Activated CD4-positive, alpha-beta T cell treated with anti-CD3 and anti-CD28 coated beads, Interleukin-2, amount 10 ng/mL, durations not matched to agents 7 days and 5 days (primary cell): ENCODE measurements at regions not wholly inside any gene's neighbourhood (a gene's known extent, or its start where the extent isn't known, plus 50 kb on each side); places are given as distances from the start of the nearest gene placed in this dataset.
A peak's percentile ranks its signal among the peaks of the same experiment; 100 is the strongest.

Experiments
- CTCF ChIA-PET: fragments of 350-600 bp; sonication (Branson Sonifier 250); formaldehyde crosslinking; loops from one replicate; lab custom pipeline; 2021; ENCODE audit warnings: antibody characterized with exemption; lab: Charles Lee
- POLR2A ChIA-PET: fragments of 350-600 bp; sonication (Branson Sonifier 250); formaldehyde crosslinking; loops from one replicate; lab custom pipeline; 2021; ENCODE audit warnings: antibody characterized with exemption; lab: Charles Lee
- DNase-seq: peaks from one replicate; pipeline ENCODE4 v3.0.0-alpha.2; 2020
- H3K27ac Mint-ChIP-seq: one replicate; pipeline ENCODE4 v1.8.0; 2021; ENCODE audit warnings: mild to moderate bottlenecking, moderate library complexity, mixed read lengths
- H3K27me3 Mint-ChIP-seq: one replicate; pipeline ENCODE4 v1.8.0; 2021; ENCODE audit warnings: mixed read lengths
- H3K36me3 Mint-ChIP-seq: one replicate; pipeline ENCODE4 v1.8.0; 2021; ENCODE audit warnings: low read depth, mixed read lengths
- H3K4me1 Mint-ChIP-seq: one replicate; pipeline ENCODE4 v1.8.0; 2021; ENCODE audit warnings: mixed read lengths
- H3K4me3 Mint-ChIP-seq: one replicate; pipeline ENCODE4 v1.8.0; 2021; ENCODE audit warnings: mild to moderate bottlenecking, moderate library complexity, mixed read lengths
- H3K9me3 Mint-ChIP-seq: one replicate; pipeline ENCODE4 v1.8.0; 2021; ENCODE audit warnings: mixed read lengths

DNA sequence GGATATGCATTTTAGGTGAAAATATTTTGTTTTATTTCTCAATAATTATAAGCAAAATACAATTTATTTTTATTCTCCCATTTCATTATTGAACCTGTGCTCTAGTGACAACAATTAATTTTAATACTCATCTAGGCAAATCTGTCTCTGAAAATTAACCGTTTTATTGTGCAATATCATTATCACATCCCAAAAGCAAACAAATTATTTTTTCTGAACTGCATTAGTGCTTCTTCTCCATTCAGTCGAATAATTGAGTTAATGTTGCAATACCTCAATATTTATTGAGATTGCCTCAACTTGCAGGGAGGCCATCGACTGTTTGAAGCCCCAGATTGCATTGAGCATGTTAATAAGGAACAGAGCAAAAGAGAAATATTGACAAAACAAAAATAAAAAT lies 303.2 kb upstream of the LRFN5 start:
- CTCF ChIA-PET, result no interaction called here
- DNase-seq, result no peak
- H3K4me1 Mint-ChIP-seq, result no peaks in the 10 kb centered on the region
- no peaks in the 10 kb centered on the region for H3K36me3 Mint-ChIP-seq
- H3K9me3 Mint-ChIP-seq, result no peaks in the 10 kb centered on the region
- no peak overlapping the region for H3K4me3 Mint-ChIP-seq
- no peaks in the 10 kb centered on the region for H3K27me3 Mint-ChIP-seq
- POLR2A ChIA-PET, result no interaction called here
- H3K27ac Mint-ChIP-seq, result no peak overlapping the region

- Mint-ChIP-seq H3K27me3 (no peaks in the 10 kb centered on the region), H3K4me3 (no peak overlapping the region), H3K36me3 (no peaks in the 10 kb centered on the region), H3K4me1 (no peaks in the 10 kb centered on the region), H3K9me3 (no peaks in the 10 kb centered on the region), H3K27ac (no peak overlapping the region)
- CTCF ChIA-PET, result no interaction called here
- DNase-seq, result no peak
- POLR2A ChIA-PET, result no interaction called here
These were observed 303.9 kb upstream of the LRFN5 start for GRCh38 chr14:41302776-41303175.

DNA sequence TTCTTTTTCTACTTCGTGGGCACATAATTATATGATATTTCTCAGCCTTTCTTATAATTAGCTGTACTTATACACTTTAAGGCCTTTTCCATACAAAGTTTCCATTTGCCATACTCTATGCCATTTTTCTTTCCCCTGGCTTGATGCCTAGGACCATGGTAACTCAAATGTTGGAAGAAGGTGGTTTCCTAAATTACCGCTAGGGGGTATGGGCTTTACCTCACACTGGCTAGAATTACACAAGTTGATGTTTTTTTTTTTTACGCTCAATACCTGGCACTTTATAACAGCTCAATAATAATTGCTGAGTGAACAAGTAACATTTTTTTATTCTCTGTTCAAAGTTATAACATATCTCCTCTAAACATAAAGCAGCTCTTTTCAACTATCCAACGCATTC lies 306.8 kb upstream of the LRFN5 start:
- no peaks in the 10 kb centered on the region for H3K36me3 Mint-ChIP-seq
- H3K27ac Mint-ChIP-seq, result no peak overlapping the region
- DNase-seq, result no peak
- ChIA-PET POLR2A (no interaction called here), CTCF (no interaction called here)
- no peaks in the 10 kb centered on the region for H3K27me3 Mint-ChIP-seq
- no peaks in the 10 kb centered on the region for H3K4me1 Mint-ChIP-seq
- no peaks in the 10 kb centered on the region for H3K9me3 Mint-ChIP-seq
- H3K4me3 Mint-ChIP-seq, result no peak overlapping the region

DNA sequence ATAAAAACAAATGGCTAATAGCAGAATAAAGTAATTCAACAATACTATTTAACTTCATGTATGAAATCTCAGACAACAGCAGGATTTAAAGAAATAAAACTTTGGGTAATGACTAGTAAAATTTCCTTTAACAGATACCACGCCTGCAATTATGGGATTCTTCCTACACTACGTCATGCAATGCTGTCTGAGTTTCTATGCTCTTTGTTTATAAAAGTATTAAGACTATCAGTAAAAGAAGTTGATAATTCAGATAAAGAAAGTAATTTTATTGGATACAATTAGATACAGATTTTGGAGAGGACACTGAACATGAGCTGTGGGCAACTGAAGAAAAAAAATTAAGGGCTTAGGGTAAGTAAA lies 308.4 kb upstream of the LRFN5 start:
- no peaks in the 10 kb centered on the region for H3K27me3 Mint-ChIP-seq
- no peaks in the 10 kb centered on the region for H3K4me1 Mint-ChIP-seq
- ChIA-PET POLR2A (no interaction called here), CTCF (no interaction called here)
- H3K27ac Mint-ChIP-seq, result no peak overlapping the region
- no peak for DNase-seq
- H3K36me3 Mint-ChIP-seq, result no peaks in the 10 kb centered on the region
- no peaks in the 10 kb centered on the region for H3K9me3 Mint-ChIP-seq
- H3K4me3 Mint-ChIP-seq, result no peak overlapping the region

GRCh38 chr14:41297576-41298327 lies 308.9 kb upstream of the LRFN5 start:
- Mint-ChIP-seq H3K4me1 (no peaks in the 10 kb centered on the region), H3K9me3 (no peaks in the 10 kb centered on the region), H3K36me3 (no peaks in the 10 kb centered on the region), H3K27me3 (no peaks in the 10 kb centered on the region), H3K27ac (no peak overlapping the region), H3K4me3 (no peak overlapping the region)
- ChIA-PET POLR2A (no interaction called here), CTCF (no interaction called here)
- DNase-seq, result no peak

GRCh38 chr14:41295734-41296133 lies 310.9 kb upstream of the LRFN5 start:
- ChIA-PET POLR2A (no interaction called here), CTCF (no interaction called here)
- Mint-ChIP-seq H3K9me3 (peaks cover 4% of the 10 kb centered on the region), H3K27me3 (no peaks in the 10 kb centered on the region), H3K27ac (no peak overlapping the region), H3K4me3 (no peak overlapping the region), H3K36me3 (no peaks in the 10 kb centered on the region), H3K4me1 (no peaks in the 10 kb centered on the region)
- DNase-seq, result no peak

DNA sequence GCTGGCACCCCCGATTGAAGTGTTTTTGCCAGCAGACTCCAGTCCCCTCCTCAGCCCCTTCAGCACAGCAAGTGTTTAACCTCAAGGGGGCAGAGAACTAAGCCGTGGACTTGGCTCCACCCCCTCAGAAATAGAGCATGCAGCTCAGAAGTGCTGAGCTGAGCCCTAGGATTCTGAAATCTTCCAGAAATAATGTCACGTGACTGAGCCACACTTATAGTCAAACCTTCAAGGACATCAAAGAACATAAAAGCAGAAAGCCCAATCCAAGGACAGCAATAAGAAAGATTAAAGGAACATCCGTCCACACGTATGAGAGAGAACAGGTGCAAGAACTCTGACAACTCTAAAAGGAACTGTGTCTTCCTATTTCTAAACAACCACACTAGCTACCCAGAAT lies 317.7 kb upstream of the LRFN5 start:
- H3K4me3 Mint-ChIP-seq, result no peak overlapping the region
- no peak for DNase-seq
- H3K36me3 Mint-ChIP-seq, result no peaks in the 10 kb centered on the region
- no peaks in the 10 kb centered on the region for H3K27me3 Mint-ChIP-seq
- no peaks in the 10 kb centered on the region for H3K4me1 Mint-ChIP-seq
- peaks cover 12% of the 10 kb centered on the region for H3K9me3 Mint-ChIP-seq
- POLR2A ChIA-PET, result no interaction called here
- H3K27ac Mint-ChIP-seq, result no peak overlapping the region
- CTCF ChIA-PET, result no interaction called here

- H3K27me3 Mint-ChIP-seq, result no peaks in the 10 kb centered on the region
- CTCF ChIA-PET, result no interaction called here
- peak; percentile 22 for DNase-seq
- no peaks in the 10 kb centered on the region for H3K4me1 Mint-ChIP-seq
- peaks cover 8% of the 10 kb centered on the region for H3K9me3 Mint-ChIP-seq
- H3K4me3 Mint-ChIP-seq, result no peak overlapping the region
- POLR2A ChIA-PET, result no interaction called here
- no peaks in the 10 kb centered on the region for H3K36me3 Mint-ChIP-seq
- H3K27ac Mint-ChIP-seq, result no peak overlapping the region
These were observed 321.4 kb upstream of the LRFN5 start for GRCh38 chr14:41285186-41285748.

DNA sequence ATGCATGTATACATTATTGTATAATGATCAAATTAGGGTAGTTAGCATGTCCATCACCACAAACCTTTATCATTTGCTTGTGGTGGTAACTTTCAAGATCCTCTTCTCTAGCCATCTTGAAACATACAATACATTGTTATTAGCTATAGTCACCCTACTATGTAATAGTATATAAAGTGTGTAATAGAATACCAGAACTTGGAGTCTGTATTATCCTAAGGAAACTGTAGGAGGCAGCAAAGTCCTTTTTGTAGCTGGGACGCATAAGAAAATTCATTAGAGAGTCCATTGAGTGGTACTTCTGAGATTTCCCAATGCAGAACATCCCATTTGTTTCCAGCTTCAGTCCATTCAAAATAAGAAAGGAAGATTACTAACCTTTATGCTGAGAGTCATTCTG lies 325.9 kb upstream of the LRFN5 start:
- Mint-ChIP-seq H3K4me3 (no peak overlapping the region), H3K27me3 (no peaks in the 10 kb centered on the region), H3K9me3 (peaks cover 6% of the 10 kb centered on the region), H3K36me3 (no peaks in the 10 kb centered on the region), H3K27ac (no peak overlapping the region), H3K4me1 (no peaks in the 10 kb centered on the region)
- ChIA-PET CTCF (no interaction called here), POLR2A (no interaction called here)
- DNase-seq, result no peak

DNA sequence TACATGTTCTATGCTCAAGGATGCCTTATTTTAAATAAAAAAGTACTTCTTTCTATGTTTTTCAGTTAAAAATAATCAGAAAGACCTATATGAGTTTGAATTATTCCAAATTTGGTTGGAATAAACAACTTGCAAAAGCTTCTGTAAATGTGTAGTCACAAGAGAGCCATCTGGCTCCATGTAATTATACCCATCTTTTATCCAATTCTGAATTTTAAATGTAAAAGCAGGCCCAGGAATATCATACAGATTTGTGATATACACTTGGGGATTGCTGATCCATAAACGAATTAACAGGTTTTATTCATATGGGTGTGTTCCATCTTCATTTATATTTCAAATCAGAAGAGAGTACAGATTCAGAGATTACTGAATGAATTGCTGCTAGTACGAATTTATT lies 329.2 kb upstream of the LRFN5 start:
- POLR2A ChIA-PET, result no interaction called here
- H3K4me3 Mint-ChIP-seq, result no peak overlapping the region
- H3K27ac Mint-ChIP-seq, result no peak overlapping the region
- H3K36me3 Mint-ChIP-seq, result no peaks in the 10 kb centered on the region
- no peak for DNase-seq
- H3K4me1 Mint-ChIP-seq, result no peaks in the 10 kb centered on the region
- CTCF ChIA-PET, result no interaction called here
- H3K27me3 Mint-ChIP-seq, result no peaks in the 10 kb centered on the region
- peaks cover 3% of the 10 kb centered on the region for H3K9me3 Mint-ChIP-seq

GRCh38 chr14:41257476-41257875 lies 349.2 kb upstream of the LRFN5 start:
- Mint-ChIP-seq H3K9me3 (peaks cover 2% of the 10 kb centered on the region), H3K36me3 (no peaks in the 10 kb centered on the region), H3K27ac (no peak overlapping the region), H3K27me3 (no peaks in the 10 kb centered on the region), H3K4me3 (no peak overlapping the region), H3K4me1 (no peaks in the 10 kb centered on the region)
- CTCF ChIA-PET, result no interaction called here
- DNase-seq, result no peak
- POLR2A ChIA-PET, result no interaction called here

DNA sequence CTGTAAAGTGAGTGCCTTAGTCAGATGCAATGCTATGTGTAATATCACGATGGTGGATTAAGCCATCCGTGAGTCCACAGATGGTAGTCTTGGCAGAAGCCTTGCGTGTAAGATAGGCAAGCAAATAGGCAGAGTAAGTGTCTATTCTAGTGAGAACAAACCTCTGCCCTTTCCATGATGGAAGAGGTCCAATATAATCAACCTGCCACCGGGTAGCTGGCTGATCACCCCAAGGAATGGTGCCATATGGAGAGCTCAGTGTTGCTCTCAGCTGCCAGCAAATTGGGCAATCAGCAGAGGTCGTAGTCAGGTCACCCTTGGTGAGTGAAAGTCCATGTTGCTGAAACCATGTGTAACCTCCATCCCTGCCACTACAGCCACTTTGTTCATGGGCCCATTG lies 371.2 kb upstream of the LRFN5 start:
- no peak overlapping the region for H3K4me3 Mint-ChIP-seq
- ChIA-PET CTCF (no interaction called here), POLR2A (no interaction called here)
- H3K27me3 Mint-ChIP-seq, result no peaks in the 10 kb centered on the region
- DNase-seq, result no peak
- no peaks in the 10 kb centered on the region for H3K36me3 Mint-ChIP-seq
- H3K9me3 Mint-ChIP-seq, result peaks cover 13% of the 10 kb centered on the region
- H3K4me1 Mint-ChIP-seq, result no peaks in the 10 kb centered on the region
- no peak overlapping the region for H3K27ac Mint-ChIP-seq

- Mint-ChIP-seq H3K4me3 (no peak overlapping the region), H3K36me3 (no peaks in the 10 kb centered on the region), H3K27me3 (no peaks in the 10 kb centered on the region), H3K27ac (no peak overlapping the region), H3K4me1 (no peaks in the 10 kb centered on the region), H3K9me3 (peaks cover 10% of the 10 kb centered on the region)
- CTCF ChIA-PET, result no interaction called here
- DNase-seq, result no peak
- POLR2A ChIA-PET, result no interaction called here
These were observed 376.0 kb upstream of the LRFN5 start for GRCh38 chr14:41230683-41231082.

DNA sequence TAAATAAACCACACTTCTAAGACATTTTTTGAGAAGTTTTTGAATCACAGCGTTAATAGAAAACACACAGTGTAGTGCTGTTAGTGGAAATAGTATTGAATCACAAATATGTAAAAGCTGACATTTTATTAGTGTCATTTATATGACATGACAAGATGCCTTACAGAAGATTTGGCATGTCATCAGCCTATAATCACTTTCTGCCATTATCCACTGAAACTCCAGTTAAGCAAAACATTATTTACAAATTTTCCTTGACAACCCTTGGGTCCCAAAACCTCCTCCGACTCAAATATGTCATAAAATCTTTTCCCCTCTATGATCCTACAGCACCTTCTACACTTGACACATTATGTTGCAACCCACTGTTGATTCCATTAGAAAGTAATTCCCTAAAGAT lies 376.9 kb upstream of the LRFN5 start:
- no peaks in the 10 kb centered on the region for H3K27me3 Mint-ChIP-seq
- ChIA-PET CTCF (no interaction called here), POLR2A (no interaction called here)
- H3K36me3 Mint-ChIP-seq, result no peaks in the 10 kb centered on the region
- H3K27ac Mint-ChIP-seq, result no peak overlapping the region
- DNase-seq, result no peak
- peaks cover 10% of the 10 kb centered on the region for H3K9me3 Mint-ChIP-seq
- no peak overlapping the region for H3K4me3 Mint-ChIP-seq
- no peaks in the 10 kb centered on the region for H3K4me1 Mint-ChIP-seq
